Activated CD4-positive, alpha-beta memory T cell treated with anti-CD3 and anti-CD28 coated beads, Interleukin-2, amount 10 ng/mL, durations not matched to agents 7 days and 5 days (primary cell): ENCODE measurements at regions not wholly inside any gene's neighbourhood (a gene's known extent, or its start where the extent isn't known, plus 50 kb on each side); places are given as distances from the start of the nearest gene placed in this dataset.

ENCODE experiments used
- CTCF ChIA-PET: fragments of 350-600 bp; sonication (Branson Sonifier 250); formaldehyde crosslinking; loops from one replicate; lab custom pipeline; 2021; ENCODE audit warnings: antibody characterized with exemption, inconsistent platforms; lab: Charles Lee
- POLR2A ChIA-PET: fragments of 350-600 bp; sonication (Branson Sonifier 250); formaldehyde crosslinking; loops from one replicate; lab custom pipeline; 2021; ENCODE audit warnings: antibody characterized with exemption; lab: Charles Lee
- DNase-seq: peaks from one replicate; pipeline ENCODE4 v3.0.0-alpha.2; 2020
- H3K27ac Mint-ChIP-seq: one replicate; pipeline ENCODE4 v1.8.0; 2021; ENCODE audit warnings: mild to moderate bottlenecking, mixed read lengths
- H3K27me3 Mint-ChIP-seq: one replicate; pipeline ENCODE4 v1.8.0; 2021; ENCODE audit warnings: mixed read lengths
- H3K36me3 Mint-ChIP-seq: one replicate; pipeline ENCODE4 v1.8.0; 2021; ENCODE audit warnings: low read depth, mixed read lengths
- H3K4me1 Mint-ChIP-seq: one replicate; pipeline ENCODE4 v1.8.0; 2021; ENCODE audit warnings: mixed read lengths
- H3K4me3 Mint-ChIP-seq: one replicate; pipeline ENCODE4 v1.8.0; 2021; ENCODE audit warnings: mild to moderate bottlenecking, mixed read lengths
- H3K9me3 Mint-ChIP-seq: one replicate; pipeline ENCODE4 v1.8.0; 2021; ENCODE audit warnings: mixed read lengths

GRCh38 chr15:70154718-70155347 lies 57.1 kb upstream of the TLE3 start:
- no peaks in the 10 kb centered on the region for H3K36me3 Mint-ChIP-seq
- no peak overlapping the region for H3K4me3 Mint-ChIP-seq
- DNase-seq: no peak
- CTCF ChIA-PET: no interaction called here
- H3K9me3 Mint-ChIP-seq: no peaks in the 10 kb centered on the region
- POLR2A ChIA-PET: no interaction called here
- peaks cover 14% of the 10 kb centered on the region for H3K27me3 Mint-ChIP-seq
- H3K4me1 Mint-ChIP-seq: no peaks in the 10 kb centered on the region
- H3K27ac Mint-ChIP-seq: no peak overlapping the region

GRCh38 chr15:70153921-70154717 lies 56.4 kb upstream of the TLE3 start:
- Mint-ChIP-seq H3K4me1 (no peaks in the 10 kb centered on the region), H3K27me3 (peaks cover 21% of the 10 kb centered on the region), H3K4me3 (no peak overlapping the region), H3K27ac (no peak overlapping the region), H3K36me3 (no peaks in the 10 kb centered on the region), H3K9me3 (no peaks in the 10 kb centered on the region)
- no peak for DNase-seq
- ChIA-PET CTCF (interaction anchor here (0.9 kb wide), 1 partner anchor 9 kb away, joined by 4 read pairs; no protein-coding TSS in a partner anchor), POLR2A (no interaction called here)

- peaks cover 25% of the 10 kb centered on the region for H3K27me3 Mint-ChIP-seq
- H3K36me3 Mint-ChIP-seq: no peaks in the 10 kb centered on the region
- H3K4me3 Mint-ChIP-seq: no peak overlapping the region
- H3K27ac Mint-ChIP-seq: no peak overlapping the region
- no peak for DNase-seq
- H3K9me3 Mint-ChIP-seq: no peaks in the 10 kb centered on the region
- CTCF ChIA-PET: no interaction called here
- POLR2A ChIA-PET: no interaction called here
- no peaks in the 10 kb centered on the region for H3K4me1 Mint-ChIP-seq
These were observed 54.4 kb upstream of the TLE3 start for GRCh38 chr15:70152070-70152480.

GRCh38 chr15:70151462-70151861 lies 53.7 kb upstream of the TLE3 start:
- peaks cover 29% of the 10 kb centered on the region for H3K27me3 Mint-ChIP-seq
- no peaks in the 10 kb centered on the region for H3K4me1 Mint-ChIP-seq
- H3K27ac Mint-ChIP-seq: no peak overlapping the region
- H3K9me3 Mint-ChIP-seq: no peaks in the 10 kb centered on the region
- POLR2A ChIA-PET: no interaction called here
- DNase-seq: no peak
- no peaks in the 10 kb centered on the region for H3K36me3 Mint-ChIP-seq
- CTCF ChIA-PET: no interaction called here
- H3K4me3 Mint-ChIP-seq: no peak overlapping the region

DNA sequence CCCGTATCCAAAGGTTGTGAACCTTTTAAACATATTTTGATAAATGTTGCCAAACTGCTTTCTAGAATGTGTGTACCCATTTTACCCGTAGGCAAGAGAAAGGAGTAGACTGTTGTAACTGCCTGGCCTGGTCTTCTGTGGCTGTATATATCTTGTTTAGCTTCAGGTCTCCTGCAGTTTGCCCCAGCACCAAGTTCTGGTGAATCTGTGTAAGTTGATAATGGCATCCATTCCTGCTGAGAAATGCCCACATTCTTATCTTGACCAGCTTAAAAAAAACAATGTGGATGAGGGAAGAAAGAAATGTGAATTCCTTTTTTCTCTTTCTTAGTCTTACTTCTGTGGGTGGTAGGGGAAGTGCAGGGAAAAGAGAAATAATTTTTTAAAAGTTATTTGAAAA lies 53.3 kb upstream of the TLE3 start:
- H3K27me3 Mint-ChIP-seq: peaks cover 30% of the 10 kb centered on the region
- no peaks in the 10 kb centered on the region for H3K36me3 Mint-ChIP-seq
- POLR2A ChIA-PET: no interaction called here
- CTCF ChIA-PET: interaction anchor here (0.6 kb wide), 1 partner anchor 14 kb away, joined by 5 read pairs; no protein-coding TSS in a partner anchor
- DNase-seq: no peak
- no peak overlapping the region for H3K27ac Mint-ChIP-seq
- H3K4me1 Mint-ChIP-seq: no peaks in the 10 kb centered on the region
- H3K4me3 Mint-ChIP-seq: no peak overlapping the region
- H3K9me3 Mint-ChIP-seq: no peaks in the 10 kb centered on the region

GRCh38 chr15:70150405-70150747 lies 52.7 kb upstream of the TLE3 start:
- CTCF ChIA-PET: no interaction called here
- H3K4me1 Mint-ChIP-seq: no peaks in the 10 kb centered on the region

DNA sequence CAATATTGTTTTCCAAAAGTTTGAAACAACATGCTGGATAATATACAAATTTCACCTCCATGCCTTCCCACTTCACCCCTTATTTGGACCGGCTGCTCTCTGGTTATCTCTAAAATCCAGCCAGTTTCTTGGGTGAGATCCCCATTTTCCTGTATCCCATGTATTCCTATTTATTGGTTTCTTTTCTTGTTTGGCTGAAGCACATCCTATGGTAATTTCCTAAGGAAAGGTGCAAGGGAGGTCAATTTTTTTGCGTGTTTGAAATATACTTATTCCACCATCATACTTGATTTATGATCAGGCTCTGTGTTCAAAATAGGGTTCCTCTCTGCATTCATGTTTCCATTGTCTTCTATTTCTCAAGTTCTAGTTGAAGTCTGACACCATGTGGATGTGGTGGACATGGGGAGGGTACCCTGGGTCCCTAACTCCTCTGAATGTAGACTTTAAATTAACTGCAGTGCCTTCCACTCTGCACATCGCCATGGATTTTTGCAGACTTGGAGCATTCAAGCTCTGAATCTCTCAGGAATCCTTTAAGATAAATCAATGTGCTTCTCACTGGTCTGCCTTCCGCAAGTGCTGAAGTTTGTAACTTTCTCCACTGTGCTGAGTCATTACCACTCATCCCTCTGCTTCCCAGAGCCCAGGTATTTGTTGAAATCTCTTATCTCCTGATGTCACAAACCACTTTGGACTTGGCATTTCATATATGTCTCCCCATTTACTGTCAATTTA lies 52.1 kb upstream of the TLE3 start:
- Mint-ChIP-seq H3K36me3 (no peaks in the 10 kb centered on the region), H3K27ac (no peak overlapping the region), H3K4me3 (no peak overlapping the region), H3K27me3 (peaks cover 30% of the 10 kb centered on the region), H3K4me1 (no peaks in the 10 kb centered on the region), H3K9me3 (no peaks in the 10 kb centered on the region)
- POLR2A ChIA-PET: no interaction called here
- CTCF ChIA-PET: no interaction called here
- DNase-seq: no peak

More at GRCh38 chr15:70150405-70150747, 52.7 kb upstream of the TLE3 start:
- H3K9me3 Mint-ChIP-seq: no peaks in the 10 kb centered on the region
- H3K4me3 Mint-ChIP-seq: no peak overlapping the region
- peaks cover 33% of the 10 kb centered on the region for H3K27me3 Mint-ChIP-seq
- no peaks in the 10 kb centered on the region for H3K36me3 Mint-ChIP-seq
- DNase-seq: no peak
- POLR2A ChIA-PET: no interaction called here
- H3K27ac Mint-ChIP-seq: no peak overlapping the region

GRCh38 chr15:70147778-70148177 lies 50.1 kb upstream of the TLE3 start:
- no peak overlapping the region for H3K27ac Mint-ChIP-seq
- DNase-seq: no peak
- ChIA-PET CTCF (no interaction called here), POLR2A (no interaction called here)
- peaks cover 36% of the 10 kb centered on the region for H3K27me3 Mint-ChIP-seq
- no peak overlapping the region for H3K4me3 Mint-ChIP-seq
- H3K36me3 Mint-ChIP-seq: no peaks in the 10 kb centered on the region
- H3K4me1 Mint-ChIP-seq: peaks cover 2% of the 10 kb centered on the region
- no peaks in the 10 kb centered on the region for H3K9me3 Mint-ChIP-seq
